ENCODE measurements at regions not wholly inside any gene's neighbourhood (a gene's known extent, or its start where the extent isn't known, plus 50 kb on each side); places are given as distances from the start of the nearest gene placed in this dataset.
"Not testable (repeated sequence)": the region's sequence is repeated elsewhere in the genome, so short reads cannot be mapped to it uniquely, and the experiment has no call there.

GRCh38 chr12:126998747-126999285 lies 1268.2 kb upstream of the TMEM132C start:
- no peak for DNase-seq

GRCh38 chr12:126999352-126999751 lies 1267.6 kb upstream of the TMEM132C start:
- DNase-seq: no peak

- no peak for DNase-seq
Observed at GRCh38 chr12:127005406-127005805, 1261.6 kb upstream of the TMEM132C start.

- no peak for DNase-seq
Observed at GRCh38 chr12:127006972-127007371, 1260.0 kb upstream of the TMEM132C start.

GRCh38 chr12:127008755-127009403 lies 1258.1 kb upstream of the TMEM132C start:
- no peak for DNase-seq

GRCh38 chr12:127012109-127012508 lies 1254.9 kb upstream of the TMEM132C start:
- no peak for DNase-seq

GRCh38 chr12:127013197-127013596 lies 1253.8 kb upstream of the TMEM132C start:
- no peak for DNase-seq

- no peak for DNase-seq
Observed at GRCh38 chr12:127014079-127014478, 1252.9 kb upstream of the TMEM132C start.

- no peak for DNase-seq
Observed at GRCh38 chr12:127024791-127025190, 1242.2 kb upstream of the TMEM132C start.

- no peak for DNase-seq
Observed at GRCh38 chr12:127025545-127025944, 1241.4 kb upstream of the TMEM132C start.

GRCh38 chr12:127035011-127035879 lies 1231.7 kb upstream of the TMEM132C start:
- no peak for DNase-seq

- no peak for DNase-seq
Observed at GRCh38 chr12:127038152-127038551, 1228.8 kb upstream of the TMEM132C start.

- no peak for DNase-seq
Observed at GRCh38 chr12:127038761-127039160, 1228.2 kb upstream of the TMEM132C start.

- no peak for DNase-seq
Observed at GRCh38 chr12:127041985-127042625, 1224.9 kb upstream of the TMEM132C start.

- DNase-seq: no peak
Observed at GRCh38 chr12:127043731-127044130, 1223.2 kb upstream of the TMEM132C start.

GRCh38 chr12:127044836-127045235 lies 1222.1 kb upstream of the TMEM132C start:
- DNase-seq: no peak

- DNase-seq: no peak
Observed at GRCh38 chr12:127046467-127046866, 1220.5 kb upstream of the TMEM132C start.

- DNase-seq: no peak
Observed at GRCh38 chr12:127048057-127048456, 1218.9 kb upstream of the TMEM132C start.

GRCh38 chr12:127048525-127048924 lies 1218.4 kb upstream of the TMEM132C start:
- DNase-seq: not testable (repeated sequence)

- DNase-seq: no peak
Observed at GRCh38 chr12:127051139-127051538, 1215.8 kb upstream of the TMEM132C start.

GRCh38 chr12:127052511-127053232 lies 1214.3 kb upstream of the TMEM132C start:
- DNase-seq: no peak

Measured in hypothalamus (tissue), 51 donors.